Ishikawa (cell line): ENCODE measurements at regions not wholly inside any gene's neighbourhood (a gene's known extent, or its start where the extent isn't known, plus 50 kb on each side); places are given as distances from the start of the nearest gene placed in this dataset.

Source experiments
- CEBPB ChIP-seq: IDR thresholded peaks from 2 replicates; pipeline ENCODE4 v1.6.1; 2012
- CREB1 ChIP-seq: IDR thresholded peaks from 2 replicates; pipeline ENCODE4 v1.6.1; 2012; ENCODE audit warnings: low read depth
- EGR1 ChIP-seq: IDR thresholded peaks from 2 replicates; pipeline ENCODE4 v1.6.1; 2012
- EP300 ChIP-seq: IDR thresholded peaks from 2 replicates; pipeline ENCODE4 v1.6.1; 2012; ENCODE audit warnings: borderline replicate concordance
- FOXM1 ChIP-seq: IDR thresholded peaks from 2 replicates; pipeline ENCODE4 v1.6.1; 2012; ENCODE audit warnings: low read depth, borderline replicate concordance
- MAX ChIP-seq: IDR thresholded peaks from 2 replicates; pipeline ENCODE4 v1.6.1; 2012
- NFIC ChIP-seq: IDR thresholded peaks from 2 replicates; pipeline ENCODE4 v1.6.1; 2012
- RAD21 ChIP-seq: IDR thresholded peaks from 2 replicates; pipeline ENCODE4 v1.6.1; 2012; ENCODE audit warnings: low read depth
- REST ChIP-seq: IDR thresholded peaks from 2 replicates; pipeline ENCODE4 v1.6.1; 2012; ENCODE audit warnings: low read depth, mild to moderate bottlenecking
- TAF1 ChIP-seq: IDR thresholded peaks from 2 replicates; pipeline ENCODE4 v1.6.1; 2012; ENCODE audit warnings: low read depth, mild to moderate bottlenecking
- TCF12 ChIP-seq: IDR thresholded peaks from 2 replicates; pipeline ENCODE4 v1.6.1; 2012; ENCODE audit warnings: low read depth
- TEAD4 ChIP-seq: IDR thresholded peaks from 2 replicates; pipeline ENCODE4 v1.6.1; 2012
- USF1 ChIP-seq: IDR thresholded peaks from 2 replicates; pipeline ENCODE4 v1.6.1; 2012
- YY1 ChIP-seq: IDR thresholded peaks from 2 replicates; pipeline ENCODE4 v1.6.1; 2012; ENCODE audit warnings: low read depth
- ZBTB7A ChIP-seq: IDR thresholded peaks from 2 replicates; pipeline ENCODE4 v1.6.1; 2012; ENCODE audit warnings: low read depth

GRCh38 chr3:104755791-104756190 lies 610.9 kb upstream of the ALCAM start:
- no peak for TF ChIP-seq NFIC
- TF ChIP-seq TCF12: no peak
- TF ChIP-seq CREB1: no peak
- TF ChIP-seq EP300: no peak
- no peak for TF ChIP-seq CEBPB
- no peak for TF ChIP-seq REST
- no peak for TF ChIP-seq RAD21
- TF ChIP-seq TAF1: no peak
- TF ChIP-seq EGR1: no peak
- no peak for TF ChIP-seq TEAD4
- no peak for TF ChIP-seq YY1
- TF ChIP-seq USF1: no peak
- no peak for TF ChIP-seq FOXM1
- TF ChIP-seq MAX: no peak
- no peak for TF ChIP-seq ZBTB7A

- TF ChIP-seq NFIC: 0 out of 2 replicates have a peak, but pooled peaks have one; percentile 25
- no peak for TF ChIP-seq ZBTB7A
- 0 out of 2 replicates have a peak, but pooled peaks have one; percentile 19 for TF ChIP-seq TEAD4
- no peak for TF ChIP-seq RAD21
- TF ChIP-seq TCF12: no peak
Measured at GRCh38 chr3:104763007-104763406, 603.7 kb upstream of the ALCAM start.

GRCh38 chr3:104764496-104764895 lies 602.2 kb upstream of the ALCAM start:
- TF ChIP-seq YY1: no peak
- TF ChIP-seq TAF1: no peak
- no peak for TF ChIP-seq NFIC
- TF ChIP-seq CEBPB: no peak
- TF ChIP-seq TCF12: no peak
- no peak for TF ChIP-seq ZBTB7A
- no peak for TF ChIP-seq REST
- no peak for TF ChIP-seq CREB1
- no peak for TF ChIP-seq USF1
- TF ChIP-seq FOXM1: no peak
- no peak for TF ChIP-seq MAX
- TF ChIP-seq TEAD4: no peak
- TF ChIP-seq EGR1: no peak
- no peak for TF ChIP-seq RAD21
- TF ChIP-seq EP300: no peak

GRCh38 chr3:104768886-104769285 lies 597.8 kb upstream of the ALCAM start:
- no peak for TF ChIP-seq TCF12
- TF ChIP-seq YY1: no peak
- TF ChIP-seq REST: no peak
- no peak for TF ChIP-seq FOXM1
- no peak for TF ChIP-seq USF1
- no peak for TF ChIP-seq TEAD4
- TF ChIP-seq RAD21: no peak
- no peak for TF ChIP-seq ZBTB7A
- TF ChIP-seq NFIC: no peak
- no peak for TF ChIP-seq EGR1
- TF ChIP-seq CEBPB: no peak
- TF ChIP-seq CREB1: no peak
- no peak for TF ChIP-seq TAF1
- no peak for TF ChIP-seq EP300

GRCh38 chr3:104779324-104779723 lies 587.4 kb upstream of the ALCAM start:
- TF ChIP-seq CEBPB: no peak
- no peak for TF ChIP-seq CREB1
- TF ChIP-seq RAD21: no peak
- TF ChIP-seq USF1: no peak
- TF ChIP-seq TEAD4: no peak
- no peak for TF ChIP-seq EGR1
- TF ChIP-seq YY1: no peak
- TF ChIP-seq EP300: no peak
- no peak for TF ChIP-seq TCF12
- TF ChIP-seq REST: no peak
- no peak for TF ChIP-seq MAX
